Hindlimb muscle (tissue), 1 donor: ENCODE measurements at regions not wholly inside any gene's neighbourhood (a gene's known extent, or its start where the extent isn't known, plus 50 kb on each side); places are given as distances from the start of the nearest gene placed in this dataset.
"Not testable (repeated sequence)": the region's sequence is repeated elsewhere in the genome, so short reads cannot be mapped to it uniquely, and the experiment has no call there.

Experiments
- DNase-seq: peaks from one replicate; pipeline ENCODE4 v3.0.0-alpha.2; 2013

DNA sequence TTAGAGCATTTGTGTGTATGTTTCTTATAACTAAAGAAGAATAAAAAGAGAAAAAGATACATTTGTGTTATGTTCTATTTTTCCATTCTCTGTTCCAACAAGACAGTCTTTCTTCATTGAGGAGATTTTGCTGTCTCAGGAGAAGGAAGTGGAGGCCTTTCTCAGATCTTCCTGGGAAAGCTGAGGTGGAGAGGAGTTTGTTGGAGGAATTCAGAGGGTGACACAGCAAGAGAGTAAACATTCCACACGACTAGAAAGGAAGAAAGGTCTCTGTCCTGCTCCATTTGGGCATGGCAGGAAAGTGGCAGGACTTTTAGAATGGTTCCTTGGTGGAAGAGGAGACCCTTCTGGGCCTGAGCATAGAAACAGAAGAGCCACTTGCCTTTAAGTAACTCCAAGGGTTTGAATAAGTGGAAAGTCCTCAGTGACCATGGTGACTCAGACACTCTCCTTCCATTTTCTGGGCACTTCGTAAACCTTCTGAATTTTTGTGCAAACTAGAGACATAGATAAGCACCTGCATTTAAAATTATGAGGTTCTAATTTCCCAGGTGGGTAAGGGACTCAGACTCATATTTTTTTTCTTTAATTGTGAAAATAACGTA, 52.3 kb upstream of the COL5A2 start:
- no peak for DNase-seq

DNA sequence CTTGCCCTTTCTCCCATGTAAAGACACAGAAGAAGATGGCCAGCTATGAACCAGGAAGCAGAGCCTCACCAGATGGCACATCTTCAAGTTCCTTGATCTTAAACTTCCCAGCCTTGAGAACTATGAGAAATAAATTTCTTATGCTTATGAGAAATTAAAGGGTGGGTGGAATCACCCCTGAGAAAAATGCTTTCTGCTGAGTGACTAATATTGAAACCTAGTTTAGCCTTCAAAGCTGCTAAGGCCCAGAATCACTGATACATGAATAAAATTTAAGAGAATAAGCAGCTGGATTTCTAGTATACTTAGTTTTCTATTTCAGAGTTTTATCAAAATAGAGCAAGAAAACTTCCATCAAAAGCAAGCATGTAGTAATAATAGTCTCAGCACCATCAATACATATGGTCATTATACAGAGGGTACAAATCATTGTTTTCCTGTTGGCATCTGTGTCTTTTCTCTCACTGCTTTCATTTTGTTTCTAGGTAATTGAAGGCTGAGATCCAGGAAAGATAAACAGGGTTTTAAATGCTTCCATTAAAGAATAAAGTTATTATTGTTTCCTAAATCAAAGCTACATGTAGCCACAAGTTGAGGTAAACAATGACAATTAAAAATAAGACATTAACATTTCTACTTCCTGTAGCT, 53.3 kb upstream of the COL5A2 start:
- no peak for DNase-seq

- DNase-seq = no peak
These were observed 54.0 kb upstream of the COL5A2 start for GRCh38 chr2:189233527-189233926.

DNA sequence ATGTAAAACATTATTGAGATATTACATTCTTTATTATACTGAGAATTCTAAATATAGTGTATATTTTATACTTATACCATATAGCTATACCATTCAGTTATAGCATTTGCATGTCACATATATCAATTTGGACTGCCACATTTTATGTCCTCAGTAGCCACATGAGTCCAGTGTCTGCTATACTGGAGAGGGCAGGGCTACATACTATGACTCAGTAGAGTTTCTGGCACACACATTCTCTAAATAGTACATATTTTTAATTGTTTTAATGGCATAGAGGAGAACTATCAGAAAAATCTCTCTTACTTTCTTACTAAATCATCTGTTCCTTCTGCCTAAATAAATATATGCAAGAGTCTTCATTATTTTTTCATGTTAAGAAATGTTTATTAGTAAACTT, 55.4 kb upstream of the COL5A2 start:
- no peak for DNase-seq

GRCh38 chr2:189236066-189236465, 56.5 kb upstream of the COL5A2 start:
- DNase-seq = no peak

DNA sequence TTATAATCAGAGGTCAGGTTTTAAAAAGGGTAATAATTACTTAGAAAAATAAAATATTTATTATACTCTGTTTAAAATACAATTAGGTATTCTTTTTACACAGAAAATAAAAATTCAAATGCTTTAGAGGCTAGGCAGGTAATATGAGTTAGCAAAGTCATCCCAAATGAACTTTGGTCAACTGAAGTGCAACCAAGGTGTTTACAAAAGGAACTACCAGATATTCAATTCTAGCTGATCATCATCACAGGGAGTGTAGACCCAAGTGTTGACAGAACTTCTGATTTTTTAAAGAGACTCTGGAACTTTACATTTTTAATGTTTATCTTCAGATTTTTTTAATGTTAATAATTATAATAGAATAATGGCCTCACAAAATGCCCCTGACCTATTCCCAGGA, 59.3 kb upstream of the COL5A2 start:
- DNase-seq = no peak

GRCh38 chr2:189243843-189244242, 64.3 kb upstream of the COL5A2 start:
- not testable (repeated sequence) for DNase-seq

DNA sequence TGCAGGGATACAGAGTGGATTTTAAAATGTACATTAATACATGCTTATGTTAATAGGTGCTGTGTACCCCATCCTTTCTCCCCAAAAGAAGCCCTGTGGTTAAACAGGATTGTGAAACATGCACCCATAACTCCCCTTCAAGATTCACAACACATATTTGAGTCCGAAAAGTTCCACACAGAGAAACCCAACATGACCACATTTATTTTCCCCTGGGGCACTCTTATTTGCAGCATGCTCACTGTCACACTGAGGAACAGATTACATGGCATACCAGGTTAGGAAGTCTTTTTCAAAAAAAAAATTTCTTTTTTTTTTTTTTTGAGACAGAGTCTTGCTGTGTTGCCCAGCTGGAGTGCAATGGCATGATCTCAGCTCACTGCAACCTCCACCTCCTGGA, 67.7 kb upstream of the COL5A2 start:
- no peak for DNase-seq

DNA sequence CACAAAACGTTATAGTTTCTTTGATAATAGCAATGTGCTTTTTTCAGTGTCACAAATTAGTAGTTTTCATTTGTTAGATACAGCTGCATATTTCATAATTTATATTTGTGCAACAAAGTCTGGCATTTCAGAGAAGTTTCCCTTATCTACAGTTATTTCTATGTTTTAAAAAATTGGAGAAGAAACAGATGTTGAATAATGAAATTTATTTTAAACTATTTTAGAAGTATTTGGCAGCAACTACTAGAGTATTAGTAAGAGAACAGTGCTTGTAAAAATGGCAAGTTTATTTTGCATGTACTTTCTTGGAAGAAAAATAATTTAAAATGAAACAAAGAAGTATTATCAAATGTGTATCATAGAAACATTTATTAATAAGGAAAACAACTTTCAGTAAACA, 68.6 kb upstream of the COL5A2 start:
- DNase-seq = no peak

DNA sequence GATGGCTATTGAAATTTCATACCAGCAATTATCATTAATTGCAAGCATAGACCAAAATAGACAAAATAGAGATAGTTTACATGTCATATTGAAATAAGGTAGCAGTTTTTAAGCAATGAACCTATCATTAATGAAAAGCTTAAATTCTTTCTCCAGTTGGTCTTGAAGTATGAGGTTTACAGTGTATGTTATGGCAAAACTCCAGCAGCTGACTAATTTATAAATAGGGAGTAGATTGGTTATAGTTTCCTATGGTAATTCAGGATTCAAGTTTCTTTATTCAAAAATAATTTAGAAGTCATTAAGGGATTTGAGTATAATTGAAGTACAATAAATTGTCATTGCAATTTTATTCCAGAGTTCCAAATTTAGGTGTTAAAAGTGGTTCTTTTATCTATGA, 69.6 kb upstream of the COL5A2 start:
- no peak for DNase-seq

GRCh38 chr2:189249901-189250300, 70.3 kb upstream of the COL5A2 start:
- DNase-seq = no peak

DNA sequence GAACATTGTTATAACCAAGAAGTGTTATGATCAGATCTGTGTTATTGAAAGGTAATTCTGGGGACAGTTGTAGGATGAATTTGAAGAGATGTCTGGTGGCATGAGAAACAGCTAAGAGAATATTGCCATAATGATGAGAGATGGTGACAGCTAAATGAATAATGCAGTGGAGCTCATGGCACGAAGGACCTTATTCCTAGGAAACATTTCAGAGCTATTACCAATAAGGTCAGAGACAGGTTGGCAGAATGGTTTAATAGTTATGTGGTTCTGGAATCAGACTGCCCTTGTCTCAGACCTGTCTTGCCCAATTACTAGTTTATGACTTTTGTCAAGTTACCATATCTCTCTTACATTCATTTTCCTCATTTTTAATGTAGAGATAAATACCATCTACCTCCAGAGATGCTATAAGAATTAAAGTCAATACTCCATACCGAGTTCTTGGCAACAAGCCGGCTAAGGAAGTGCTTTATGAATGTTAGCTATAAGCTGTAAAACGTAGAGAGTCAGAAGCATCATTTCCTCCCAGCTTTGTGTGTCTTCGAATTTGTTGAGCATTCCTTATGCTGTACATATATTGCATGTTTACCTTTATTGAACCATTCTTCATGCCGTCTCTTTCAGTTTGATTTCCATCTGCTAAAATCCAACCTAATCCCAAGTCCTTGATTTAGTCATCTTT, 73.6 kb upstream of the COL5A2 start:
- DNase-seq = no peak

DNA sequence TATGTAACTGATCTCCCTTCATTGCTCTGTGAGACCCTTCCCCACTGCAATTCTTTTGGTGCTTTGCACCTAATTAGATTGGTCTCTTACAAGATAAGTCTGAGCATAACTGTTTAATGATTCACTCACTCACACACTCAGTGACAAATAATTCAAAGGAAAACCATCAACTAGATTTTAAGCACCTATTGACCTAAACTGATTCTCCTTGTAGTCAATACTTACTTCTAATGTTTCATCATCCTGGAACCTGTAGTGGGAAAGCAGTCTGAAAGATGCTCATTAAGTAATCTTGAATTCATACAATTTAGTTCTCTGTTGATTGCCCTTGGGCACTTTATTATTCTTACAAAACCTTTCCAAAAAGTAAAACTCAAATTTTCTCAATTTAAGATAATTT, 74.3 kb upstream of the COL5A2 start:
- no peak for DNase-seq

GRCh38 chr2:189254268-189254883, 74.8 kb upstream of the COL5A2 start:
- DNase-seq = peak; percentile 83

DNA sequence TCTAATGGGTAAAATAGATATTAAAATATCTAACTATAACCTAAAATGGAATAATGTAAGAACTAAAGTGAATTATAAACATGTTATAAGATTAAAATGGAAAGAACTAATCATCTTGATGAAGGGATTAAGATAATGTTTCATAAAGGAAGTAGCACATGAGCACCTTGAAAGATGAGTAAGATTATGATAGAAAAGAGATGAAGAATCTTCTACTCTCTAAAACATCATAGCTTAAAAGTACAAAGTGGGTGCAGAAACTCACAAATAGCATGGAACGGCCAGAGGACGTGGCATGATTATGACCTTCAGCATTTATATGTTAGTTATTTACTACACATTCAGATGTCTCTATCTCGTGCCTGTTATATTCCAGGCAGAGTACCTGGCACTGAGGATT, 76.2 kb upstream of the COL5A2 start:
- DNase-seq = no peak

GRCh38 chr2:189258616-189259365, 79.2 kb upstream of the COL5A2 start:
- DNase-seq = peak; percentile 54

DNA sequence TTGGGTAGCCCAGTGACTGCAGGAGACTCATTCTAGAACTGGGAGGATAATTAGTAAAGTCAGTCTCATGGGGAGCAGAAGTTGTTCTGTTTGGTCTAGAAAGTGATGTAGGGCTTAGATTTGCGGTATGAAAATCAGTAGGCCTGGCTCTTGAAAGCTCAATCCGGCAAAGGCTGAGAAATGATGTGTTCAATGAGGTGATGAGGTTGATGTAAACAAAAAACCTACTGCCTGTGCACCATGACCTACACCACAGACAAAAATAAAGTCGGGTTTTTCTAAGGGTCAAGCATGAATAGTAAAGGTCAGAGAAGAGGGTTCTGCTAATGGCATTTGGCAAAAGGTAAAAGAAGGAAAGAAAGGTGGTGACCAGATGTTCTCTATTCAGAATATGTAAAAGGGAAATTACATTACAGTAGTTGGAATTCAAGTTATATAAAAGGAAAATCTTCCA, 80.8 kb upstream of the COL5A2 start:
- DNase-seq = no peak

DNA sequence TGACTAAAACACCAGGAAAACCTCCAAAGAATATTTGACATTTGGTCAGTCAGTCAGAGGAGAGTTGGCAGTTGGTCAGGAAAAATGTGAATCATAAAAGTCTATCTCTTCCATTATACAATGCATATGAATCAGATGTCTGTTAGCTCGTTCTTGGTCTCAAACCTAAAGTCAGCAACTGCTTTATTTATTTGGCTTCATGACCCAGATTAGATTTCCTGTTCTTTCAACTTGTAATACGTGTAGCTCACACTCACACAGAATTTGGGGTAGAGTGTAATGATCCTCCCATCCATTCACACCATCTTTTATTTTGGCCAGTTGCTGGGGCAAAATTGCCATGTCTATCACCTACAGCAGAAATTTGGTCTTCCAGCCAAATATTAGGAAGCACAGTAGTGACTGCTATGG, 81.9 kb upstream of the COL5A2 start:
- peak; percentile 89 for DNase-seq

- DNase-seq = no peak
These were observed 82.4 kb upstream of the COL5A2 start for GRCh38 chr2:189261916-189262315.

DNA sequence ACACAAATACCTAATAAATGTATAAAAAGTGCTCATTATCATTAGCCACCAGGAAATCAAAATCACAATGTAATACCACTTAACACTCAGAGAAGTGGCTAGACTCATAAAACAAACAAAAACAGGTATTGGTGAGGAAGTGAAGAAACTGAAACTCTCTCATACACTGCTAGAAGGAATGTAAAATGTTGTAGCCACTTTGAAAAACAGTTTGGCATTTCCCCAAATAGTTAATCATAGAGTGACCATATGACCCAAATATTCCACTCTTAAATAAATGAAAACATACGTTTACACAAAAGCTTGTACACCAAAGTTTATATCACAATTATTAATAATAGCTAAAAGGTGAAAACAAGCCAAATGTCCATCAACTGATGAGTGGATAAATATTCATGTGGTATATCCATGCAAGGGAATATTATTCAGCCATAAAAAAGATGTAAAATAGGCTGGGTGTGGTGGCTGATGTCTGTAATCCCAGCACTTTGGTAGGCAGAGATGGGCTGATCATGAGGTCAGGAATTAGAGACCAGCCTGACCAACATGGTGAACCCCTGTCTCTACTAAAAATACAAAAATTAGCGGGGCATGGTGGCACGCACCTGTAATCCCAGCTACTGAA, 86.2 kb upstream of the COL5A2 start:
- no peak for DNase-seq

DNA sequence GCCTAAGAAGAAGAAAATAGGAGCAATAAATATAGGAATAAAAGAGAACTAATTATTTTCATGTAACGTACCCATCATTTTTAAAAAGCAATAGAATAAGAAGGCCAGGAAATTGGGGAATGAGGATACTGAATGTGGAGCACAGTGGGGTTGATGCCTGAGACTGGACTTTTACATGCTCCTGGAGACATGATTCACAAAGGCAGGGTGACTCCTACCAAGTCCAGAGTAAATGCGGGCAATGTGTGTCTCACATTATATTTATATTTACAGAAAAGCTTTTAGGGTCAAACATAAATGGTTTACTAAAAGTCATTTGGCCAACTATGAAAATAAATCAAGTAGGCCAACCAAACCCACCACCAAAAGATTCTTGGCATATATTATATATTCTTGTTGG, 87.9 kb upstream of the COL5A2 start:
- no peak for DNase-seq

DNA sequence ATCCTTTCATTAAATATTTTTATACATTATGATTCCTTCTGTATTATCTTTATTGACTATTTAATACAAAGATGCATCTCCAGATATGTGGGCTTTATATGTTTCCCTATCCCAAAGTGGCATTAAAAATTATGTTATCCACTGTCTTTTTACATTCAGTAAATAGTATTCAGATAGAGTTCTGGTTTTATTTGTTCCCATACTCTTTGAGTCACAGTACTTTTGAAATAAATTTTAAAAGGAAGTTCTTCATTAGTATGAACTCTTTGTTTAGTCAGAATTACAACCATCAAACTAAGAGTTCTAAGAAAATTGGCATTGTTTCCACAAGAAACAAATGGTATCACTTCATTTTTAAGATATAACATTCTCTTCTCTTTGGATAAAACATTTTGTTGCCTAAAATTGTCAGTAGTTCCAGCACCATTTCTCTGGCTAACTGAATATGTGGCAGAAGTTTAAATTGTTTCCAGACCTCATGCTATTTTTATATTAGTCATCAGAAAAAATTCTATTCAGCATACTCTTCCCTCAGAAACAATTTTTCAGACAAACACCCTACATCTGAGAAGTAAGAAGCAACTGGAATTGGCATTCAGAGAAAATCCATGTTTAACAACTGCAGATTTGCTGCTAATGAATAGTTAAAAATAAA, 88.5 kb upstream of the COL5A2 start:
- peak; percentile 59 for DNase-seq
